ENCODE measurements at regions not wholly inside any gene's neighbourhood (a gene's known extent, or its start where the extent isn't known, plus 50 kb on each side); places are given as distances from the start of the nearest gene placed in this dataset.

DNA sequence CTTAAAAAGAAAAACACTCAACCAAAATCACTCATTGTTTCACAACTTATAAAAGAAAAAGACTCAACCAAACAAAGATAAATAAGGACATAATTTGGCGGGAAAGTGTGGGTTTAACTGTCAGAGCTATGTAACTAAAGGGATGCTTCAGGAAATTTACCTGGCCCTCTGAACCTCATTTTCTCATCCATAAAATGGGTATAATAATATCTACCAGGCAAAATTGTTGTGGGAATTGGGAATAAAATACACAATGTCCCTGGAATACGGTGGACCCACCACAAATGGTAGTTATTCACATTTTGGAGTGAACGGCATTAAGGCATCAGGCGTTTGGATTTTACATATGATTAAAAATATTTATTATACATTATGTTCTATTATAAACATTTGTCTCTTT lies 228.5 kb upstream of the ANKRD55 start:
- no peak overlapping the region for H3K23ac ChIP-seq (ENCODE audit: low read length)
- H3K36me3 ChIP-seq (ENCODE audit: control insufficient read depth in 1 of 2, insufficient read depth in 2 of 2, low read length in 2 of 2), result no peaks in the 10 kb centered on the region
- H3K14ac ChIP-seq (ENCODE audit: low read length), result no peak overlapping the region
- whole genome bisulfite sequencing (ENCODE audit: extremely low coverage, insufficient coverage, insufficient read length), result no CpG with 5 or more reads among the region's 4 CpGs
- H2BK120ac ChIP-seq (ENCODE audit: insufficient read depth, low read length, poor library complexity), result no peak overlapping the region
- no peak overlapping the region for H2BK5ac ChIP-seq (ENCODE audit: low read depth, low read length, poor library complexity)
- no peak overlapping the region for H3K27ac ChIP-seq (ENCODE audit: low read depth, low read length)
- no peak overlapping the region for H3K4ac ChIP-seq (ENCODE audit: low read depth, low read length)
- H3K9me3 ChIP-seq (ENCODE audit: insufficient read depth, low read depth, low read length), result no peaks in the 10 kb centered on the region
- H3K18ac ChIP-seq (ENCODE audit: low read length), result no peak overlapping the region
- H3K27me3 ChIP-seq (ENCODE audit: insufficient read depth, low read length), result no peaks in the 10 kb centered on the region
- H4K12ac ChIP-seq (ENCODE audit: low read depth, low read length), result no peak overlapping the region
- no peak overlapping the region for H2BK12ac ChIP-seq (ENCODE audit: low read length)
- no peak overlapping the region for H3K4me3 ChIP-seq (ENCODE audit: low read depth, low read length)
- no peak overlapping the region for H4K91ac ChIP-seq (ENCODE audit: low read depth, low read length)
- no peak overlapping the region for H3K4me2 ChIP-seq (ENCODE audit: low read length)
- H2AFZ ChIP-seq (ENCODE audit: insufficient read depth, low read length, poor library complexity), result no peak overlapping the region
- no peak for DNase-seq
- no peak overlapping the region for H4K8ac ChIP-seq (ENCODE audit: low read depth, low read length)
- H3K9ac ChIP-seq (ENCODE audit: low read length), result no peak overlapping the region
- H3K79me1 ChIP-seq (ENCODE audit: low read length), result no peaks in the 10 kb centered on the region
- peaks cover 2 to 12% of the 10 kb centered on the region in 2 experiments for H3K4me1 ChIP-seq (ENCODE audit: control insufficient read depth in 1 of 2, insufficient read depth in 2 of 2, low read length in 2 of 2)
- no peak overlapping the region for H2AK5ac ChIP-seq (ENCODE audit: low read length)
- no peaks in the 10 kb centered on the region for H3K79me2 ChIP-seq (ENCODE audit: control insufficient read depth, insufficient read depth, low read length, poor library complexity)

DNA sequence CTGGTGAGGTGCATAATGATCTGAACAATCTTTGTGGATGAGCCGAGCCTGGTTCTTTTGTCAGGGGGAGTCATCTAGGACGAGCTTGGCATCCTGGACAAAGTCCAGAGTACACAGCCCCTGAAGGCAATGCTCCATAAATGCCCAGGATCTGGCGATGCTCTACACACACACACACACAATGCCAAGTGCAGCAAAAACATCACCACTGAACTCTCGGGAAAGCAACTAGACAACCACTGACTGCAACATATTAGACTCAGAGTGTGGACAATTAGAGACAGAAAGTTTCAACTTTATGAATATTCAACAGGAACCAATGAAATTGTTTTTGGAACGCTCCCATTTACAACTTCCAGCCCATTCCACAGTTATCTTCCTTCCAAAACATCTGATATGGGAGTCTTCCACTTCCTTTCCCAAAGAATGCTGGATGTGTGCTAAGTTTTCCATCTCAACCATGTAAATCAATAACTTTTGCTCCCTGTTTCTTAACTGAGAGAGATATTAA lies 227.6 kb upstream of the ANKRD55 start:
- Histone ChIP-seq H4K91ac (ENCODE audit: low read depth, low read length) (no peak overlapping the region), H3K4me3 (ENCODE audit: low read depth, low read length) (no peak overlapping the region)
- no CpG with 5 or more reads among the region's 5 CpGs for WGBS (ENCODE audit: extremely low coverage, insufficient coverage, insufficient read length)

DNA sequence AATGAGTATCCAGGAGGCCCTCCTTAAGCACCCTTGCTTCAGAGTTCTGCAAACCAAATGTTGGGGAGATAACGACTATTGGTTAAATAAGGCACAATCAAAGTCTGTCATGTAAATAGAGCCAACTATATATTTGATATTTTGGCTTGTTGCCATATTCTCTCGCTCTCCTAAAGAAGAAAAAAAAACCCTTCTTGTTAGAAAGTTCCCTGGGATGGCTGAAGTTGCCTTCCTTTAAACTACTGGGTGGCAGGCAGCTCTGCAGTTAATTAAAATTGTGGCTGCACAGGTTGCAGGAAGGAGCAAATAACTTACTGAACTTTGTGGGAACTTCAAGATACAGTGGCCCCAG lies 227.0 kb upstream of the ANKRD55 start:
- H3K27ac ChIP-seq (ENCODE audit: low read depth, low read length), result no peak overlapping the region
- no peak overlapping the region for H2BK12ac ChIP-seq (ENCODE audit: low read length)
- no peak overlapping the region for H2AFZ ChIP-seq (ENCODE audit: insufficient read depth, low read length, poor library complexity)
- no peak overlapping the region for H4K91ac ChIP-seq (ENCODE audit: low read depth, low read length)
- H3K9ac ChIP-seq (ENCODE audit: low read length), result no peak overlapping the region
- H2BK120ac ChIP-seq (ENCODE audit: insufficient read depth, low read length, poor library complexity), result no peak overlapping the region
- H4K12ac ChIP-seq (ENCODE audit: low read depth, low read length), result no peak overlapping the region
- no peak overlapping the region for H3K4me2 ChIP-seq (ENCODE audit: low read length)
- H3K18ac ChIP-seq (ENCODE audit: low read length), result no peak overlapping the region
- no peak overlapping the region for H3K14ac ChIP-seq (ENCODE audit: low read length)
- peaks cover 7 to 10% of the 10 kb centered on the region in 2 experiments for H3K4me1 ChIP-seq (ENCODE audit: control insufficient read depth in 1 of 2, insufficient read depth in 2 of 2, low read length in 2 of 2)
- no peaks in the 10 kb centered on the region for H3K79me1 ChIP-seq (ENCODE audit: low read length)
- no peak overlapping the region for H3K4me3 ChIP-seq (ENCODE audit: low read depth, low read length)
- no peaks in the 10 kb centered on the region for H3K9me3 ChIP-seq (ENCODE audit: insufficient read depth, low read depth, low read length)
- H3K23ac ChIP-seq (ENCODE audit: low read length), result no peak overlapping the region
- H4K8ac ChIP-seq (ENCODE audit: low read depth, low read length), result no peak overlapping the region
- WGBS (ENCODE audit: extremely low coverage, insufficient coverage, insufficient read length), result no CpG with 5 or more reads among the region's 2 CpGs
- no peak overlapping the region for H2AK5ac ChIP-seq (ENCODE audit: low read length)
- no peak for DNase-seq
- H3K4ac ChIP-seq (ENCODE audit: low read depth, low read length), result no peak overlapping the region
- H3K36me3 ChIP-seq (ENCODE audit: control insufficient read depth in 1 of 2, insufficient read depth in 2 of 2, low read length in 2 of 2), result no peaks in the 10 kb centered on the region
- H3K79me2 ChIP-seq (ENCODE audit: control insufficient read depth, insufficient read depth, low read length, poor library complexity), result no peaks in the 10 kb centered on the region
- H3K27me3 ChIP-seq (ENCODE audit: insufficient read depth, low read length), result no peaks in the 10 kb centered on the region
- no peak overlapping the region for H2BK5ac ChIP-seq (ENCODE audit: low read depth, low read length, poor library complexity)

More for the DNA sequence above, 227.6 kb upstream of the ANKRD55 start:
- no peak overlapping the region for H4K8ac ChIP-seq (ENCODE audit: low read depth, low read length)
- no peaks in the 10 kb centered on the region for H3K36me3 ChIP-seq (ENCODE audit: control insufficient read depth in 1 of 2, insufficient read depth in 2 of 2, low read length in 2 of 2)
- no peak overlapping the region for H2BK120ac ChIP-seq (ENCODE audit: insufficient read depth, low read length, poor library complexity)
- no peak overlapping the region for H3K9ac ChIP-seq (ENCODE audit: low read length)
- no peak overlapping the region for H3K18ac ChIP-seq (ENCODE audit: low read length)
- H3K14ac ChIP-seq (ENCODE audit: low read length), result no peak overlapping the region
- H2AK5ac ChIP-seq (ENCODE audit: low read length), result no peak overlapping the region
- H3K4me1 ChIP-seq (ENCODE audit: control insufficient read depth in 1 of 2, insufficient read depth in 2 of 2, low read length in 2 of 2), result peaks cover 2 to 10% of the 10 kb centered on the region in 2 experiments
- H2BK5ac ChIP-seq (ENCODE audit: low read depth, low read length, poor library complexity), result no peak overlapping the region
- H4K12ac ChIP-seq (ENCODE audit: low read depth, low read length), result no peak overlapping the region
- H3K4ac ChIP-seq (ENCODE audit: low read depth, low read length), result no peak overlapping the region
- no peak overlapping the region for H2AFZ ChIP-seq (ENCODE audit: insufficient read depth, low read length, poor library complexity)
- no peak overlapping the region for H3K27ac ChIP-seq (ENCODE audit: low read depth, low read length)
- H3K9me3 ChIP-seq (ENCODE audit: insufficient read depth, low read depth, low read length), result no peaks in the 10 kb centered on the region
- H3K79me2 ChIP-seq (ENCODE audit: control insufficient read depth, insufficient read depth, low read length, poor library complexity), result no peaks in the 10 kb centered on the region
- no peak overlapping the region for H2BK12ac ChIP-seq (ENCODE audit: low read length)
- no peaks in the 10 kb centered on the region for H3K27me3 ChIP-seq (ENCODE audit: insufficient read depth, low read length)
- no peak for DNase-seq
- H3K23ac ChIP-seq (ENCODE audit: low read length), result no peak overlapping the region
- no peak overlapping the region for H3K4me2 ChIP-seq (ENCODE audit: low read length)
- no peaks in the 10 kb centered on the region for H3K79me1 ChIP-seq (ENCODE audit: low read length)

GRCh38 chr5:56459394-56460194 lies 226.5 kb upstream of the ANKRD55 start:
- Histone ChIP-seq H3K9ac (ENCODE audit: low read length) (no peak overlapping the region), H3K9me3 (ENCODE audit: insufficient read depth, low read depth, low read length) (no peaks in the 10 kb centered on the region), H2AK5ac (ENCODE audit: low read length) (no peak overlapping the region), H3K14ac (ENCODE audit: low read length) (no peak overlapping the region), H3K23ac (ENCODE audit: low read length) (no peak overlapping the region), H2BK120ac (ENCODE audit: insufficient read depth, low read length, poor library complexity) (no peak overlapping the region), H3K27me3 (ENCODE audit: insufficient read depth, low read length) (no peaks in the 10 kb centered on the region), H2BK12ac (ENCODE audit: low read length) (no peak overlapping the region), H2BK5ac (ENCODE audit: low read depth, low read length, poor library complexity) (no peak overlapping the region), H3K4me3 (ENCODE audit: low read depth, low read length) (no peak overlapping the region), H3K36me3 (ENCODE audit: control insufficient read depth in 1 of 2, insufficient read depth in 2 of 2, low read length in 2 of 2) (no peaks in the 10 kb centered on the region), H4K91ac (ENCODE audit: low read depth, low read length) (no peak overlapping the region), H3K4ac (ENCODE audit: low read depth, low read length) (no peak overlapping the region), H3K4me1 (ENCODE audit: control insufficient read depth in 1 of 2, insufficient read depth in 2 of 2, low read length in 2 of 2) (peaks cover 11 to 15% of the 10 kb centered on the region in 2 experiments), H3K4me2 (ENCODE audit: low read length) (no peak overlapping the region), H4K8ac (ENCODE audit: low read depth, low read length) (no peak overlapping the region), H3K18ac (ENCODE audit: low read length) (no peak overlapping the region), H4K12ac (ENCODE audit: low read depth, low read length) (no peak overlapping the region), H3K79me1 (ENCODE audit: low read length) (peaks cover under 1% of the 10 kb centered on the region), H2AFZ (ENCODE audit: insufficient read depth, low read length, poor library complexity) (no peak overlapping the region), H3K27ac (ENCODE audit: low read depth, low read length) (no peak overlapping the region), H3K79me2 (ENCODE audit: control insufficient read depth, insufficient read depth, low read length, poor library complexity) (no peaks in the 10 kb centered on the region)
- no peak for DNase-seq
- no CpG with 5 or more reads among the region's 6 CpGs for WGBS (ENCODE audit: extremely low coverage, insufficient coverage, insufficient read length)
